GM19035 (cell line): ENCODE measurements at regions not wholly inside any gene's neighbourhood (a gene's known extent, or its start where the extent isn't known, plus 50 kb on each side); places are given as distances from the start of the nearest gene placed in this dataset.

Source experiments
- ATAC-seq: cut with Tn5 transposase; IDR thresholded peaks from one replicate; pipeline ENCODE4 v1.9.1; 2021; ENCODE audit not compliant: unreplicated experiment

DNA sequence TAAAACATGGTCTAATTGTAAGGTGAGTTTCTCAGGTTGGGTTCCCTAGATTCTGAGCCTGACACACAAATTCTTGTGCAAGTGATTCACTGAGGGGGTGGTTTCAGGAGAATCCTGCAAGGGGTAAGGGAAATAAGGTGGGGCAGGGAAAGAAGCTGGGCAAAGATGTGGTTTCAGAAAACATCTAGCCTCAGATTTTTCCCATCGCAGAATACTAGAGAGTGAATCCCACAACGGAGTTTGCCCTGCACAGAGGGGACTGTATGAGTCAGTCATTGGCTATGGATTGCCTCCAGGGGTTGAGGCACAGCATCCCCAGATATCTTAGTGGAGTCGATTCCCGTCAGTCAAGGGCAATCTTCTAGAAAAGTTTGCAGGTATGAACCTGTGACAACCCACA, 65.2 kb downstream of the PRL start:
- no peak for ATAC-seq

DNA sequence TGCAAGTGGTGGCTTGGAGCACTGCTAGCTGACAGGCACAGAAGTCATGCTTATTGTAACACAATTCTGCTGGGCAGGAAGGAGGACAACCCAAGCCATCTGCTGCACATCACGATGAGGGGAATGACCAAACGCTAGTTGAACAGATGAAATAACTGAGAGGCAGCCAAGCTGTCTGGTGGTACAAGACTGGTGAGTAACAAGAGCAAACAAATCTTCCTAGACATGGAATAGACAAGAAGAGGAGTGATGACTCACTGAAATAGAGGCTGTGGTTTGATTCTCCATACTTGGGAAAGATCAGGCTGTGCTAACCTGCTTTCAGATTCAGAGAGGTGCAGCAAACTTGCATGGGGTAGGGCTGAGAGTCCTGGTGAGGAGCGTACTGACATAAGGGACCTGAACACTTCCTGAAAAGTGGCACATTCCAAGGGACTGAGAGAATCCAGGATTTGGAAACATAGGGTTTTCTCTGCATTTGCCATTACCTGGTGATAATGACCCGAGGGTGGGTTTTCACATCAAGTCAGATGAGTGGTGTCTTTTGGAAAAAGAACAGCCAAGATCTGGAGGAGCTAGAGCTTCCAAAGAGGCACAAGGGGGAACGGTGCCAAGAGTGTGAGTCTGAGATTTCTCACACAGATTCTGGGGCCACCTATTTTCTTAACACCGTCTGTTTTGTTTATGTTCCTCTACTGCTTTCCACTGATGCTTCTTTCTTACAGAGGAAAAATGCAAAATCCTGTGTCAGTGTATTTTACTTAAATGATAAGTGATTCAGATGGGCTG, 60.0 kb downstream of the PRL start:
- no peak for ATAC-seq
